ENCODE measurements at regions not wholly inside any gene's neighbourhood (a gene's known extent, or its start where the extent isn't known, plus 50 kb on each side); places are given as distances from the start of the nearest gene placed in this dataset.
A peak's percentile ranks its signal among the peaks of the same experiment; 100 is the strongest.

DNA sequence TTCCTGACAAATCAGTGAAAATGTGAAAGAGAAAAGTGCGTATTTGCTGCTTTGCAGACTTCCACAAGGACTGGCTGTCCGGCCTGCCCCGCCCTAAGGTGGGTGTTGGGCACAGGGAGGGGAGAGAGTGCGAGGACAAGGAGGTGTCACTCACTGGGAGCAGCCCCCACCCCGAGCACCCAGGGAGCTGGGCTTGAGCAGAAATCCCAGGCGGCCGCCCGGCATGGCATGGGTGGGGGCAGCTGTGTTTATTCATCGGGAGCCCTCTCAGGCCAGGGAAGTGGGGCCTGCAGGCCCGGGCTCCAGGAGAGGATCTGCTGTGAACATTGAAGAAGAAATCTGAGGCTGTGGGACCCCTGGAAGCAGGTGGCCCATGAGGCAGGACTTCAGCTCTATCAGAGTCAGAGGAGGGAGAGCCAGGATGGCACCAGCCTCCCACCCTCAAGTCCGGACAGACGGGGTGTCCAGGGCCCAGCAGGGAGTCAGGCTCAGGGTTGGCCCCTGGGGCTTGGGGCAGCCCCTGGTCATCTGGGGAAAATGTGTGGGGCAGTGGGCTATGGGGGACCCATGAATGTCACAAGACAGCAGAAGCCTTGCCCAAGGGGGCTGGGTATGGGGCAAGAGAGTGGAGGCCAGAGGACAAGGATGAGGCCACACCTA lies 164.4 kb upstream of the PPP2R2D start:
- intact Hi-C loops (cut with DNase I), result no loop called here
- peak in 2 of 10 donors; percentile 66 to 67 for DNase-seq

DNA sequence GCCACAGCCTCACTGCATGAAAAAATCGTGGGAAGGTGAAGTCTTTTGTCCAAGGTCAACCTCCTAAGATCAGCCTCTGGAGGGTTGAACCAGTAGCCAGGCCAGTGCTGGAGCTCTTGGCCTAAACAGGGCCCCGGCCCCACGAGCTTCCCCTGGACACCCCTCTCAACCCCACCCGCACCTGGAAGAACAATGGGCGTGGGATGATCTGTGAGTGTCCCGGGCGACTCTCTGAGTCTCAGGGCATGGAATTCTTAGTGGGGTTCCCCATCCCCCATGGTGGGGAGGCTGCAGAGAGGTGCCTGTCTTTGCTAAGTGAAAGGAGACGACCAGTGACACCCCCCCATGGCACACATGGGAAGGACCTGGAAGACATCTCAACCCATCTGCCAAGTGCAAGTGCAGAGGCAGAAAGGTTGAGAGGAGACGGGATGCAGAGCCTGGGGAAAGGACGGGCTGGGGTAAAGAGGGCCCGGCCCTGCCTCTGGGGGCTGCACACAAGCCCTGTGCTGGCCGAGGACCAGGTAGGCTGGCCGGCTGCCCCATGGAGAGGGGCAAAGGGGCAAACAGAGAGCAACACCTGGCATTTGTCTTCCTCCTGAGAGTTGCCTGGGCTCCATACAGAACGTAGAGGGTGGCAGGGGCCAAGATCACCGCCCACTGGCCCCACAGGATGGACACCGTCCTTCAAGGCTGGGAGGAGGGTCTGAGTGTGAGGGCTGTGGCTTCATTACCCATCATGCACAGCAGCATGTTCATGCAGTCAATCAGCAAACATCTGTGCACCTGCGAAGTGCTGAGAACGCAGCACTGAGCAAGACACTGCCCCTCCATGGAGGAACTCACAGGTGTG lies 163.0 kb upstream of the PPP2R2D start:
- intact Hi-C loops (cut with DNase I), result no loop called here
- DNase-seq, result peak in 2 of 10 donors; percentile 62 to 75

- DNase-seq, result peak in 1 of 10 donors; percentile 70
- intact Hi-C loops (cut with DNase I), result no loop called here
Measured at GRCh38 chr10:131738396-131738735, 162.4 kb upstream of the PPP2R2D start.

GRCh38 chr10:131739206-131739605 lies 161.6 kb upstream of the PPP2R2D start:
- intact Hi-C loops (cut with DNase I), result no loop called here
- peak in 5 of 10 donors; percentile 44 to 90 (median 86) for DNase-seq

- peak in 2 of 10 donors; percentile 71 to 72 for DNase-seq
- intact Hi-C loops (cut with DNase I), result no loop called here
Measured at GRCh38 chr10:131742500-131742951, 158.3 kb upstream of the PPP2R2D start.

DNA sequence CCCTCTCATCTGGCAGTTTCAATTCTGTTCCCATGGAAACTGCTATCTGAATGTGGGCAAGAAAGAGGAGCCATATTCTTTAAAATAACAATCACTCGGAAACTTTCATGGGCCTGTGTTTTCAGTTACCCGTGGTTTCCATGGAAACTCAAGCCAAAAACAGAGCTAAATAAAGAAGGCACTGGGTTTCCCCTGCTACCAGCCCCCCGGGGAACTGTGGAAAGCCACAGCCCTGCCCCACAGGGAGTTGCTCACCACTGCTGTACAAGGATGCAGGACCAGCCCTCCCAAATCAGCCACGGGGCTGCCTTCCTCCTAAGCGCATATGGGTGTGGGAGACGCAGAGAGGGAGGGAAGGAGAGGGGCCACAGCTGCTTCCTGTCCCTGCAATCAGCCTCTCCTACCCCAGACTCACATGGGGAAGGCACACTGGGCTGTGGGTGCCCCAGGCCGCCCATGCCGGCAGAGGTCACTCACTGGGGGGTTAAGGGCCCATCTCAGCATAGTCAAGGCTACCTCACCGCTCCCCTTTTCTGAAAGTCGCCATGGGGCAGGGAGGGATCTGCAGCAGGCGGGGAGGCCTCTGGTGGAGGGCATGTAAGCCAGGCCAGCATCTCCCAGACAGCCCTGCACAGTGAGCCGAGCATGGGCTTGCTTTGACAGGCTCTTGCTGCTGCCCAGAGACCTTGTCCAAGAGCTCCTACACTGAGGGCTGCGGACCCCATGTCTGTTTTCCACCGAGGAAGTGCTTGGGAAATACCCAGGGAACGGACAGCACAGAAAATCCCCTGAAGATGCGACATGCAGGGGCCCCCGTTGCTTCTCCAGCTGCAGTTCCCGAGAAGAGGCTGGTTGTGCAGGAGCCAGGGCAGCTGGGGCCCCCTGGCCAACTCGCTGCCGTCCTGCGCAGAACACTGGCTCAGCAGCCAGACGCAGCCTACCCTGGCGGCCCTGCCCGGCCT lies 157.3 kb upstream of the PPP2R2D start:
- DNase-seq, result peak in 7 of 10 donors; percentile 46 to 93 (median 74)
- intact Hi-C loops (cut with DNase I), result no loop called here

DNA sequence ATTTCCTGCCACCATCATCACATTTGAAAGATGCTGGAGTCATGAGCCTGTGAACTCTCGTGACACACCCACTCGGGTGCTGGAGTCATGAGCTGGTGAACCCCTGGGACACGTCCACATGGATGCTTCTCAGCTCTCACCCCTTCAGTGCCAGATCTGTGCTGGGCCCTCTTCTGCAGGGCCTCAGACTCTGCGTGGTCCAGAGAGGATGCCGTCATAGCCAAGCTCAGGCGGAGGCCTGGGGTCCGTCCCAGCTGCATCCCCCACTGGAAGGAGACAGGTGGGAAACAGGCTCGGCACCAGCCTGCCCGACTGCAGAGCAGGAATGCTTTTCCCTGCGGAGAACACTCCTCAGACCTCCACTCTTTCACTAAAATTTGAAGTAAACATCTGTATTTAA lies 156.5 kb upstream of the PPP2R2D start:
- DNase-seq, result no peak
- intact Hi-C loops (cut with DNase I), result no loop called here

- peak in 2 of 10 donors; percentile 71 to 73 for DNase-seq
- intact Hi-C loops (cut with DNase I), result no loop called here
Measured at GRCh38 chr10:131745591-131745990, 155.2 kb upstream of the PPP2R2D start.

DNA sequence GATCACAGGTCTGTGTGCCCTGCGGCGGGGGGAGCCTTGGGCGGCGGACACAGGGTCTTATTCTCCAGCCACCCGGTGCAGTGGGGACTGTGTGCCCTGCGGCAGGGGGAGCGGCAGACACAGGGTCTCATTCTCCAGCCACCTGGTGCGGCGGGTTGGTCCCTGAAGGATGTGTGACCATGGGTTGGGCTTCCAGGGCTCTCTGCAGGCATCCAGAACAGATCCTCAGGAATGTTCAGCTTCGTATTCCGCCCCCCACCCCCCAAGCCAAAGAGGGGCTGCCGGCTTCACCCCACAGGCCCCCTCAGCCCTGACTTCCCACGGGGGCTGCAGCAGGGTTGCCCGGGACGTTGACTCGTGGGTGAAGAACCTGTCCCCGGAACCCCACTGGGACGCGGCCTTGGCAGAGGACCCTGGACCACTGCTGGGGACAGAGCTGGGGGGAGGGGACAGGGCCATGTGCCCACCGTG lies 154.5 kb upstream of the PPP2R2D start:
- DNase-seq, result peak in 2 of 10 donors; percentile 55 to 81
- intact Hi-C loops (cut with DNase I), result no loop called here

DNA sequence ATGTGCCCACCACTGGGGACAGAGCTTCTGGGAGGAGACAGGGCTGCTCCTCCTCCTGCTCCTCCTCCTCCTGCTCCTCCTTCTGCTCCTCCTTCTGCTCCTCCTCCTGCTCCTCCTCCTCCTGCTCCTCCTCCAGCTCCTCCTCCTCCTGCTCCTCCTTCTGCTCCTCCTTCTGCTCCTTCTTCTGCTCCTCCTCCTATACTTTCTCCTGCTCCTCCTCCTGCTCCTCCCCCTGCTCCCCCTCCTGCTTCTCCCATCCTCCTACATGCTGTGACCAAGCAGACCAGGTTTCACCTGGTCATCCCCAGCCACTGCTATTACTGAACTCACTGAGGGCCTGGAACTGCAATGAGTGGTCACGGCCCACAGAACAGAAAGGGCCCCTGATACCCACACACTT lies 154.0 kb upstream of the PPP2R2D start:
- intact Hi-C loops (cut with DNase I), result no loop called here
- DNase-seq, result peak in 1 of 10 donors; percentile 61

- DNase-seq, result peak in 2 of 10 donors; percentile 24 to 49
- intact Hi-C loops (cut with DNase I), result no loop called here
Measured at GRCh38 chr10:131747251-131747650, 153.6 kb upstream of the PPP2R2D start.

GRCh38 chr10:131747791-131748190 lies 153.0 kb upstream of the PPP2R2D start:
- intact Hi-C loops (cut with DNase I), result no loop called here
- peak in 3 of 10 donors; percentile 50 to 80 (median 67) for DNase-seq

DNA sequence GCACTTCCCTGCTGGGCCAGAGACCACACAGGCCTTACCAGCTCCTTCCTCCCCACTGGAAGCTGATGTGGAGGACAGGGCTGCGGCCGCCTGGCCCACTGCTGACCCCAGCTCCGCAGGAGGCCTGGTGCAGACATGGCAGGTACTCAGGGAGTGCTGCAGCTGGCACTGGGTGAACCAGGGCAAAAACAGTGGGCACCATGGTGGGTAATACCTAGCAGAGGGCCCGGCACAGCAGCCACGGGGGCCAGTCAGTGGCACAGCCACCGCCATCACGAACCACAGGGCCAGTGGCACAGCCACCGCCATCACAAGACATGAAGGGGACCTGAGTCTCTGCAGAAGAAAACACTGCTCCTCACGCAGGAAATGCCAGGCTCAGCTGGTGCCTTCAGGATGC lies 152.6 kb upstream of the PPP2R2D start:
- intact Hi-C loops (cut with DNase I), result no loop called here
- DNase-seq, result peak in 3 of 10 donors; percentile 47 to 66 (median 58)

- peak in 3 of 10 donors; percentile 60 to 85 (median 77) for DNase-seq
- intact Hi-C loops (cut with DNase I), result no loop called here
Measured at GRCh38 chr10:131748831-131749766, 151.7 kb upstream of the PPP2R2D start.

DNA sequence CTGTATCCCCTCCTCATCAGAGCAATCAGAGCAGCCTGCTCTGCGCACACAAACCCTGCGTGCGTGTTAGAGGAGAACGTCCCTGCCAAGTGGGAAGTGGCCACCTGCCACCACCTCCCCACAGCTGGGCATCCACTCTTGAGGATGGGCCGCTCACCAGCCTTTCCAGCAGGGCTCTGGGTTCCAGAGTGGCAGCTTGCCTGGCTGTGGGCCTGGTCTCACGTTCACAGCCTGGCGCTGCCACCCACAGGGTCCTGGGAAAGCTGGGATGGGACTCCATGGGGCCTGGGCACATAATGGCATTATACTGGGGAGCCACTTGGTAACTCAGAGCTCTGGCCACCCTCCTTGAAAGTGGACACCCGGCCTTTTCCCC lies 151.1 kb upstream of the PPP2R2D start:
- intact Hi-C loops (cut with DNase I), result no loop called here
- peak in 2 of 10 donors; percentile 80 to 84 for DNase-seq

GRCh38 chr10:131750171-131750895 lies 150.5 kb upstream of the PPP2R2D start:
- intact Hi-C loops (cut with DNase I), result no loop called here
- DNase-seq, result peak in 3 of 10 donors; percentile 62 to 70 (median 69)

DNA sequence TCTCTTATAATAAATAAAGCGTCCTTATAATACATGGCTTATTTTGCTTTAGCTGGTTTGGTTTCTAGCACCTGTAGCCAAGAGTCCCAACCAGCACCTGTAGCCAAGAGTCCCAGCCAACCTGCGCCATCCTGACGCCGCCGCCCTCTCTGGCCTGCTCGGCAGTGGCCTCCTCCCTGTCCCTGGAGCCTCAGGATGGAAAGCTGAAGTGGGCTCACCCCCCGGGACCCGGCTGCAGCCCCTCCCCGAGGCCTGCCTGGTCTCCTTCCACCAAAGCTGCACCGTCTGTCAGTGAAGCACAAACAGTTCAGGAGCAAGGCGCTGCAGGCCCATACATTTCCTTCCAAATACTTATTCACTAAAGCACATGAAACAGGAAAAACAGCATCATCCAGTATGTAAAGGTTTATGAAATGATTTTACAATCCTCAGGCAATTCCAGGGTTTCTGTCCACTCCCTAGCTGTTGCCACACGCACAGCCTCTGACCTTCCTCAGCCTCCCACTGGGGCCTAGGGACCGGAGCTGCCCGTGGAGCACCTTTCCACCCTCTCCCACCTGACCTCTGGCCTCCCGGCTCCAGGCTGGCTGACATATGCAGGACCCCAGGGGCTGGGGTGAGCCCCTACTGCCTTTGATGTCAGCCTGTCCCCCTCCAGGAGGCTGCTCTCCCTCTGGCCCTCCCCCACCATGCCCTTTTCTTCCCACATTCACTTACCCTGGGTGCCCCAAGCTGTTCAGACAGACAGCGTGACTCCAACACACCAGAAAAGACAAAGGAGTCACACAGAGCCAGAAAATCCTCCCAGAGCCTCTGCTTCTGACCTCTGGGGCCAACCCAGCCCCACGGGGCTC lies 149.6 kb upstream of the PPP2R2D start:
- intact Hi-C loops (cut with DNase I), result no loop called here

More for the DNA sequence above, 149.6 kb upstream of the PPP2R2D start:
- peak in 2 of 10 donors; percentile 52 to 55 for DNase-seq

Data from posterior cingulate gyrus (tissue), 11 donors.